ENCODE measurements at regions not wholly inside any gene's neighbourhood (a gene's known extent, or its start where the extent isn't known, plus 50 kb on each side); places are given as distances from the start of the nearest gene placed in this dataset.

GRCh38 chr5:57878301-57878722 lies 395.7 kb upstream of the ACTBL2 start:
- no peak for TF ChIP-seq CTCF (optimal IDR thresholded peaks at IDR 0.05 in 1 of 3, IDR thresholded peaks at IDR 0.05 in 1 of 3, conservative IDR thresholded peaks at IDR 0.05 in 1 of 3; ENCODE audit: extremely low read depth in 1 of 3, insufficient read depth in 2 of 3, low read length in 3 of 3)
- TF ChIP-seq EZH2 (IDR thresholded peaks at IDR 0.05; ENCODE audit: low read length): no peak
